ENCODE measurements at regions not wholly inside any gene's neighbourhood (a gene's known extent, or its start where the extent isn't known, plus 50 kb on each side); places are given as distances from the start of the nearest gene placed in this dataset.
A peak's percentile ranks its signal among the peaks of the same experiment; 100 is the strongest.
"Not testable (repeated sequence)": the region's sequence is repeated elsewhere in the genome, so short reads cannot be mapped to it uniquely, and the experiment has no call there.

GRCh38 chr4:174183259-174183658 is 100.2 kb downstream of the FBXO8 start:
- DNase-seq, result no peak

- no peak for DNase-seq
Observed at GRCh38 chr4:174181827-174182226, 101.6 kb downstream of the FBXO8 start.

DNA sequence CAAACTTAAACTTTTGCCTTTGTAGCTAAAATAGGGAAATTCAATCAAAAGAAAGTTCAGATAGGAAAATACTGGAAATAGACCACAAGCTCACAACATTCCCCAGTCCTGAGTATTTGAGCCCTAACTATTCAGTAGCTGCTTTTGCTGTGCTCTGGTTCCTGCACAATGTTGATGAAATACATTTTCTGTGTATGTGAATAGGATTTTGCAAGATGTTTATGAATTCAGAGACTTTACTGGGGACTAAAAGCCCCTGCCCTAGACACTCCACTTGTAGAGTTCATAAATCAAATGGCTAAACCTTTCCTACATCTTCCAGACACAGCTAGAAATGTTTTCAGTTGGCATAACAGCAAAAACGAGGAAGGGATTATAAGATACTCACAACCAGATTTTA is 105.9 kb downstream of the FBXO8 start:
- DNase-seq, result no peak

- not testable (repeated sequence) for DNase-seq
Observed at GRCh38 chr4:174175836-174176235, 107.6 kb downstream of the FBXO8 start.

DNA sequence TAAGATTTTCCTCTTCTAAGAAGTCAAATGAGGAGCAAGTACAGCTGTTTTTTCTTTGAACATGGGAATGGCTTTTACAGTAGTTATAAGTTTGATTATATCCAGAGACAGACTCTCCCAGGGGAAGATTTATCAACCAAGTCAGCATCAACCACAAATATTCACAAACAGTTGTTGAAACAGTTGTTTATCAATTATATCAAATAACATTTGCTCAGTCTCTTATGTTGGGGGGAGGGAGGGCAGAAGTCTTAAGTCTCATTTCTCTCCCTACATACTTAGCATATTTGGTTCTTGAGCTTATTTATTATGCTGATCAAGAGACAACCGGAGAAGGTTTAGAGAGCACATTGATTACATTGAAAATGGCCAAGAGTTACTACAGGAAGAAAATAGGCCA is 110.1 kb downstream of the FBXO8 start:
- no peak for DNase-seq

GRCh38 chr4:174172274-174172673 is 111.2 kb downstream of the FBXO8 start:
- no peak for DNase-seq

GRCh38 chr4:174170906-174171305 is 112.6 kb downstream of the FBXO8 start:
- no peak for DNase-seq

GRCh38 chr4:174170091-174170490 is 113.4 kb downstream of the FBXO8 start:
- DNase-seq, result no peak

DNA sequence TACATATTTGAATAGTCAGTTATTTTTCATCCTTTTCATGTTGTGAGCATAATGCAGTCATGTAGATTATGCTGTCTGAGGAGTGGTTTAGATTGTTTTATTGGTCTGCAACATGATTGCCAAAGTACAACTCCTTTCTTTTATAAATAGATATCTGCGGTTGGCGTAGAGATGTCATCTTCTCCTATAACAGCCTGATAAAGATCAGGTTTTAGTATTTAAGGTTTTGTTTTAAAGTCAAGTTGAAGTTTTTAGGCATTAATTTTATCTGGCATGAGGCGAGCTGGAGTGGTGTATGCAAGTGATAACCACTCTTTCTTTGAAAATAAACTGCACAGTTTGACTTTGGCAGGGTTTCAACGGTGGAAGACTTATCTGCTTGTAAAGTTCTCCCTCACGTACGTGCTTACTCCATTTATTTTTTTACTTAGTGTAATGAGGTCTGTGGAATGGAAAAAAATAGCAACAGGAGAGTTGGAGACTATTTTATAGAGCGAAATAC is 126.3 kb downstream of the FBXO8 start:
- DNase-seq, result no peak

DNA sequence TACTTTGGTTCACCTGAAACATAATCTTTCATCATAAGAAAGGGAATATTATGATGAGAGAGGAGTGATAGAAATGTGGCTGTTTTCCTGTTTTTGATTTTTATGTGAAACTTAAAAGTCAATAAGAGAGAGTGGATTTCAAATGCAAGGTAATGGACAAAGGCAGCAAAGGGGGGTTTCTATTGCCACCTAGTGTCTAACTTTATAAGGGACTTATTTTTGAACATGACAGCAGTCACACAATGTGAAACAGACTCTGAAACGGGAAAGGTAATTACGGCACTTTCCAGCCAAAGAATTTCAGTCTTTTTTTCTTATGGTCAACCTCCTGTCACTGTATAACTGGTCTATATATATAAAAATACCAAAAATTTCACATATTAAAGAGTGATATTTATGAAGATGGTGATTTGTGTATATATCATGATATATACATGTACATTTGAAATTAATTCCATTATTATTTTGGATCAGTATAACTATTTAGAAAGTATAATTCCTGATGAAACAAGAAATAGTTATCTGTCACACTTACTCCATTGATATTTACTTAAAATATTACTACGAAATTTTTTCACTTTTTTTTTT is 127.1 kb downstream of the FBXO8 start:
- DNase-seq, result peak; percentile 52

GRCh38 chr4:174154215-174154854 is 129.1 kb downstream of the FBXO8 start:
- no peak for DNase-seq

- DNase-seq, result no peak
Observed at GRCh38 chr4:174152717-174153466, 130.6 kb downstream of the FBXO8 start.

DNA sequence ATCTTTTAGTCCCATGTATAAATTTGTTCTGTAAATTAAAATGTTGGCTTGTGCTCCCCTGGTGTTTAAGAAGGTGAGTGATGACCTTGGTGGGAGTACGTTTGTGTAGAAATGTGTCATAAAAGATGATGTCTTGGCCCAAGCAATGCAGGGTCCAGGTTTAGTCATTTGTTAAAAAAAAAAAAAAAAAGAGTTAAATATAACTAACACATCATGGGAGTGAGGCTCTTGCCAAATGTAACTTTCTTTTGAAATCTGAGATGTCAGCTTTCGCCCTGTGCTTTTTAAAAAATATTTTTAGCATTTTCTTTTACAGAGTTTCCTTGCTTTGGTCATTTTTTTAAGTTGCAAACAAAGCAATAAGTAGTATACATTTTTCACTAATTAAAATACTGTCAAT is 135.6 kb downstream of the FBXO8 start:
- DNase-seq, result no peak

DNA sequence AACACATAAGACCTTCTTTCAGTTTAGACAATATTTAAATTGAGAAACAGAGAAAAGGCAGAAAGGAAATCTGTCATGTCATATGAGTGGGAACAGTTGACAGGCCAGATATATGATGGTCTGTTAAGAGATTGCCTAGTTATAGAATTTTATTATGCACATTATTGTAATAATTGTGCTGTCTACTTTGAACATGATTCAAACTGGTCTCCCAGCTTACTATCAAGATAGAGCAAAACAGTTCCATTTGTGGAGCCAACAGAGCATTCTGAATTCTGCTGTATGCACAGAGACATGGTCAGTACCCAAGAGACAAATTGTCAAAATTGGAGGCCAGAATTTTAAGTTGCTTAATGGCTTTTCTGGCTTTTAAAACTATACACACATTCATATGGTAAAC is 139.4 kb downstream of the FBXO8 start:
- DNase-seq, result no peak

GRCh38 chr4:174141876-174142275 is 141.6 kb downstream of the FBXO8 start:
- no peak for DNase-seq

DNA sequence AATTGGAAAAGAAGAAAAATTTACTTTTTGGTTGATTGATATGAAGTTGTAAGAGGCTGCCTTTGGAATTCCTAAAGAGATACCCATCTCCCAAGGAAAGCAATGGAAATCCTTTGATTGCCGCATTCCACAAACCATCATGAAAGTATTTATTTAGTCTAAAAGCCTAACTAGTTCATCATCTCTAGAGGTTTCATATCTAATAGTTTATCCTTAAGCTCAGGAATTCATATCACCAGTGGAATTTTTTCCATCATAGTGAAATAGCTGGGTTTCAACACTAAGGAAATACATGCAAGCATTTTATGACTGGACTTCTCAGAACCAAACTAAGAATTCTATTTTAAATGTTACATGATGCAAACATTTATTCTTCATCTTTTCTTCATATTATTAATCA is 144.9 kb downstream of the FBXO8 start:
- DNase-seq, result no peak

GRCh38 chr4:174137698-174138097 is 145.8 kb downstream of the FBXO8 start:
- no peak for DNase-seq

- DNase-seq, result no peak
Observed at GRCh38 chr4:174135936-174136406, 147.5 kb downstream of the FBXO8 start.

GRCh38 chr4:174135530-174135929 is 147.9 kb downstream of the FBXO8 start:
- DNase-seq, result no peak

- DNase-seq, result peak; percentile 34
Observed at GRCh38 chr4:174134361-174134760, 149.1 kb downstream of the FBXO8 start.

DNA sequence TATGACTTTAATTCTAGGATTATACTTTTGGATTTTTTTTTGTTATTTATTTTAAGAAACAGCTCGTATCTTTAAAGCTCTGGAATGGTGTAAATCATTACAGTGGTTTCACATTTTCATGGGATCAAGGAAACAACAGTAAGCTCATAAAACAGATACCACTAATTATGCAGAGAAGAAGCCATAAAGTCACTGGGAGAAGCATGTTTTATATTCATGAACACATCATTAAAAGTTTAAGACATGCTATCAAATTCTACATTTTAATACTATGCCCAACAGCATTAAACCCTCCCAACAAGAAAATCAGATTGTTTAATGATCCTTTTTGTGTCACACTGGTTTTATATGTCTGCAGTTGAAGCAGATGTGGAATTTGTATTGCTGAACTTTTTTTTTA is 149.9 kb downstream of the FBXO8 start:
- no peak for DNase-seq

- no peak for DNase-seq
Observed at GRCh38 chr4:174131901-174132300, 151.6 kb downstream of the FBXO8 start.

GRCh38 chr4:174122705-174123104 is 160.8 kb downstream of the FBXO8 start:
- DNase-seq, result no peak

All from skin of body (tissue), 1 donor.